Peyer's patch (tissue), 4 donors: ENCODE measurements at regions not wholly inside any gene's neighbourhood (a gene's known extent, or its start where the extent isn't known, plus 50 kb on each side); places are given as distances from the start of the nearest gene placed in this dataset.

Experiments used
- DNase-seq, 3 donors: peaks; one replicate each; pipeline ENCODE4 v3.0.0-alpha.2; 2017 to 2019
- H3K27ac ChIP-seq, 4 donors: fragments of 200-600 bp; sonication (generic); one replicate each; pipeline ENCODE4 v1.5.1; 2016 to 2019
- H3K27me3 ChIP-seq, 2 donors: fragments of 200-600 bp; sonication (generic); one replicate each; pipeline ENCODE4 v1.5.1; 2019
- H3K36me3 ChIP-seq, 3 donors: fragments of 200-600 bp; sonication (generic); one replicate each; pipeline ENCODE4 v1.5.1; 2016 to 2019
- H3K4me1 ChIP-seq, 4 donors: fragments of 200-600 bp; sonication (generic); one replicate each; pipeline ENCODE4 v1.5.1; 2016 to 2019
- H3K4me3 ChIP-seq, 4 donors: fragments of 200-600 bp; sonication (generic); 1 replicate in 3 of 4; 2 replicates in 1 of 4; pipeline ENCODE4 v1.5.1; 2016 to 2019; ENCODE audit warnings: mild to moderate bottlenecking in 1 of 4
- H3K9me3 ChIP-seq, 4 donors: fragments of 200-600 bp; sonication (generic); one replicate each; pipeline ENCODE4 v1.5.1; 2016 to 2019; ENCODE audit warnings: mild to moderate bottlenecking in 1 of 4
- POLR2A ChIP-seq, 2 donors: fragments of 450-650 bp; IDR thresholded peaks; one replicate each; pipeline ENCODE4 v1.5.1; 2017; ENCODE audit warnings: antibody characterized with exemption in 2 of 2, mild to moderate bottlenecking in 2 of 2, moderate library complexity in 2 of 2
- TF ChIP-seq, protein P1 (sequence below), 6 experiments: fragments of 450-650 bp in 4 of 6; fragments of 200-600 bp in 2 of 6; sonication (generic) in 1 of 6; IDR thresholded peaks; one replicate each; pipeline ENCODE4 v1.5.1; 2017 to 2019; ENCODE audit warnings: antibody characterized with exemption in 6 of 6, mild to moderate bottlenecking in 3 of 6, moderate library complexity in 1 of 6

DNA sequence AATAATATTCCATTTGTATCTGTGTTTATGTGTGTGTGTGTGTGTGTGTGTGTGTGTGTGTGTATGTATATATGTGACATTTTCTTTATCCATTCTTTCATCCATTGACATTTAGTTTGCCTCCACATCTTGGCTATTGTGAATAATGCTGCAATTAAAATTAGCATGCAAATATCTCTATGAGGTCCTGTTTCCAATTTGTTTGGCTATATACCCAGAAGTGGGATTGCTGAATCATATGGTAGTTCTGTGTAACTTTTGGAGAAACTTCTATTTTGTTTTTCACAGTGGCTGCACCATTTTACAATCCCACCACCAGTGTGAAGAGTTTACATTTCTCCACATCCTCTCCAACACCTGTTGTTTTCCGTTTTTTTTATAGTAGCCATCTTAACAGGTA, 53.1 kb downstream of the CH25H start:
- Histone ChIP-seq H3K4me3 (no peak overlapping the region), H3K27me3 (no peaks in the 10 kb centered on the region), H3K4me1 (no peaks in the 10 kb centered on the region), H3K36me3 (no peaks in the 10 kb centered on the region), H3K9me3 (no peaks in the 10 kb centered on the region), H3K27ac (no peak overlapping the region)
- no peak for DNase-seq
- TF ChIP-seq, protein P1, sequence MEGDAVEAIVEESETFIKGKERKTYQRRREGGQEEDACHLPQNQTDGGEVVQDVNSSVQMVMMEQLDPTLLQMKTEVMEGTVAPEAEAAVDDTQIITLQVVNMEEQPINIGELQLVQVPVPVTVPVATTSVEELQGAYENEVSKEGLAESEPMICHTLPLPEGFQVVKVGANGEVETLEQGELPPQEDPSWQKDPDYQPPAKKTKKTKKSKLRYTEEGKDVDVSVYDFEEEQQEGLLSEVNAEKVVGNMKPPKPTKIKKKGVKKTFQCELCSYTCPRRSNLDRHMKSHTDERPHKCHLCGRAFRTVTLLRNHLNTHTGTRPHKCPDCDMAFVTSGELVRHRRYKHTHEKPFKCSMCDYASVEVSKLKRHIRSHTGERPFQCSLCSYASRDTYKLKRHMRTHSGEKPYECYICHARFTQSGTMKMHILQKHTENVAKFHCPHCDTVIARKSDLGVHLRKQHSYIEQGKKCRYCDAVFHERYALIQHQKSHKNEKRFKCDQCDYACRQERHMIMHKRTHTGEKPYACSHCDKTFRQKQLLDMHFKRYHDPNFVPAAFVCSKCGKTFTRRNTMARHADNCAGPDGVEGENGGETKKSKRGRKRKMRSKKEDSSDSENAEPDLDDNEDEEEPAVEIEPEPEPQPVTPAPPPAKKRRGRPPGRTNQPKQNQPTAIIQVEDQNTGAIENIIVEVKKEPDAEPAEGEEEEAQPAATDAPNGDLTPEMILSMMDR (IDR thresholded peaks at IDR 0.05) = no peak
- no peak for TF ChIP-seq POLR2A (IDR thresholded peaks at IDR 0.05)

GRCh38 chr10:89153116-89153515, 54.0 kb downstream of the CH25H start:
- TF ChIP-seq, protein P1 (IDR thresholded peaks at IDR 0.05) = no peak
- no peak for TF ChIP-seq POLR2A (IDR thresholded peaks at IDR 0.05)

DNA sequence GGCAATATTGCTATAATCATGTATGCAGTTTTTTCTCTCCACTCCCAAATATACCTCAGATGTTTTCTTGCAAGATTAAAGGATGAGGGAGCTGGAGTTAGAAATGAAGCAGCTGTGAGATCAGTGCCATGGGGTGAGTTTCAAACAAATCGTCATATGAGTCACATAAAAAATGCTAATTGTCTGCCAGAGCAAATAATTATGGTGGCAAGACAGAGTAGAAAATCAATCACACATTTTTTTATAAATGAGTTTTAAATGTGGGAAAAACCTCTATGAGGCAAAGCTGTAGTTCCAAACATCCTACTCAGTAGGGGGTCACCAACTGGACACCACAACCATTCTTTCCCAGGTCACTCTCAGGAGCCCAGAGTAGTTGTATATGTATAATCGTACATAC, 55.3 kb downstream of the CH25H start:
- no peaks in the 10 kb centered on the region for H3K4me1 ChIP-seq
- H3K27ac ChIP-seq = no peak overlapping the region
- DNase-seq = no peak
- H3K4me3 ChIP-seq = no peak overlapping the region
- H3K27me3 ChIP-seq = no peaks in the 10 kb centered on the region
- TF ChIP-seq POLR2A (IDR thresholded peaks at IDR 0.05) = no peak
- TF ChIP-seq, protein P1 (IDR thresholded peaks at IDR 0.05) = no peak
- no peaks in the 10 kb centered on the region for H3K9me3 ChIP-seq
- H3K36me3 ChIP-seq = no peaks in the 10 kb centered on the region

More at GRCh38 chr10:89153116-89153515, 54.0 kb downstream of the CH25H start:
- Histone ChIP-seq H3K27me3 (no peaks in the 10 kb centered on the region), H3K27ac (no peak overlapping the region), H3K4me1 (no peaks in the 10 kb centered on the region), H3K4me3 (no peak overlapping the region), H3K36me3 (no peaks in the 10 kb centered on the region), H3K9me3 (no peaks in the 10 kb centered on the region)
- DNase-seq = no peak

GRCh38 chr10:89148061-89148460, 59.1 kb downstream of the CH25H start:
- Histone ChIP-seq H3K4me1 (no peaks in the 10 kb centered on the region), H3K36me3 (no peaks in the 10 kb centered on the region), H3K4me3 (no peak overlapping the region), H3K27ac (no peak overlapping the region), H3K9me3 (no peaks in the 10 kb centered on the region), H3K27me3 (no peaks in the 10 kb centered on the region)
- DNase-seq = no peak
- TF ChIP-seq, protein P1 (IDR thresholded peaks at IDR 0.05) = no peak
- TF ChIP-seq POLR2A (IDR thresholded peaks at IDR 0.05) = no peak

DNA sequence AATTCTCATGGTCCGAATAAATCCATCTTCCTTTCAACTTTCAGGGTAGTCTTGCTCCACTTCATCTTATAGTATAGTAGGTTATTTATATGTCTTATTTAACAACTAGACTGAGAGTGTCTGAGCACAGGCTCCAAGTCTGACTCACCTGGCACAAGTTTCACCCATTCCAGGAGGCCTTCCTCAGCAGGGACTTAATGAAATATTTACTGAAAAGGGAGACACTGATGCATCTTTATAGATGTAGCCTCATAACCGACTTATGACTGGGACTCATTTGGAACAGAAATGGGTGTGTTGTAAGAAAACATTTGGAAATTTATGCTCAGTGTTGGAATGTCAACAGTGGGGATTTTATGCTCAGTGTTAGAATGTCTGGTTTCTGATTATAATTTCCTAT, 59.9 kb downstream of the CH25H start:
- Histone ChIP-seq H3K4me1 (no peaks in the 10 kb centered on the region), H3K27me3 (no peaks in the 10 kb centered on the region), H3K36me3 (no peaks in the 10 kb centered on the region), H3K9me3 (no peaks in the 10 kb centered on the region), H3K27ac (no peak overlapping the region), H3K4me3 (no peak overlapping the region)
- TF ChIP-seq POLR2A (IDR thresholded peaks at IDR 0.05) = no peak
- TF ChIP-seq, protein P1 (IDR thresholded peaks at IDR 0.05) = no peak
- no peak for DNase-seq

GRCh38 chr10:89144836-89145235, 62.3 kb downstream of the CH25H start:
- TF ChIP-seq POLR2A (IDR thresholded peaks at IDR 0.05) = no peak
- TF ChIP-seq, protein P1 (IDR thresholded peaks at IDR 0.05) = no peak
- no peaks in the 10 kb centered on the region for H3K27me3 ChIP-seq
- H3K4me1 ChIP-seq = no peaks in the 10 kb centered on the region
- no peak for DNase-seq
- H3K27ac ChIP-seq = no peak overlapping the region
- no peaks in the 10 kb centered on the region for H3K9me3 ChIP-seq
- no peaks in the 10 kb centered on the region for H3K36me3 ChIP-seq
- H3K4me3 ChIP-seq = no peak overlapping the region
